EL (cell line): ENCODE measurements at regions not wholly inside any gene's neighbourhood (a gene's known extent, or its start where the extent isn't known, plus 50 kb on each side); places are given as distances from the start of the nearest gene placed in this dataset.
"Not testable (repeated sequence)": the region's sequence is repeated elsewhere in the genome, so short reads cannot be mapped to it uniquely, and the experiment has no call there.

Source experiments
- DNase-seq: peaks from one replicate; pipeline ENCODE4 v3.0.0-alpha.2; 2016

DNA sequence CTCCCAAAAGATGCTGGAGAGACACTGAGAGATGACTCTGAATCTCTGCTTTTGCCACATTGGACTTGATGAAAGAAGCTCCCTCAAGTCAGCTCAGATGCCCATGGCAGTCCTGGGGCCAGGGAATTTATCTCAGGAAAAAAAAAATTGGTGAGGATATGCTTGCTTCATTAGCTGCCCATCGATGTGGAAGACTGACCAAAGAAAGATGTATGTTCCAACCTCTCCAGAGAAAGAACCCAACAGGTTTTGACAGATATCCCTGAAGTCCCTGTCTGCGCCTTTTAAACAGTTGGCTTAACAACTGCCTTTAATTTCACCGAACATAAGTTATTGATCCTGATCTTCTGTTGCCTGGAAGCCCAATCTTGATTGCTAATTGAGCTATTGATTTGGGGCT, 137.4 kb downstream of the TMEM114 start:
- no peak for DNase-seq

DNA sequence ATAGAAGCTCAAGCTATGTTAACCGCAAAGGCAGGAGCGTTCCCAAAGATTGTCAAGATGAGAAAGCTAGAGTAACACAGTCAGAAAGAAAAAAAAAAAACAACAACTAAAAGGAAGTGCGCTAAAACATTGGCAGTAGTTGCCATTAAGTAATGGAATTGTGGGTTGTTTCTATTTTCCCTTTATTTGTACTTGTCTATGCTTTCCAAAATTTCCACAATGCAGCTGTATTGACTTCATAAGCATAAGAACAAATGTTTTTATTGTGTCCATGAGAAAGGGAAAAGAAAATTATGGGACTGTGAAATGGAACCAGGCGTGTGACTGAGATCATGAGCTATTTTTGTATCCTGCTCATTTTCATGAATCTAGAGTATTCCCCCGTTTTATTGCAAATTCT, 153.4 kb downstream of the TMEM114 start:
- no peak for DNase-seq

DNA sequence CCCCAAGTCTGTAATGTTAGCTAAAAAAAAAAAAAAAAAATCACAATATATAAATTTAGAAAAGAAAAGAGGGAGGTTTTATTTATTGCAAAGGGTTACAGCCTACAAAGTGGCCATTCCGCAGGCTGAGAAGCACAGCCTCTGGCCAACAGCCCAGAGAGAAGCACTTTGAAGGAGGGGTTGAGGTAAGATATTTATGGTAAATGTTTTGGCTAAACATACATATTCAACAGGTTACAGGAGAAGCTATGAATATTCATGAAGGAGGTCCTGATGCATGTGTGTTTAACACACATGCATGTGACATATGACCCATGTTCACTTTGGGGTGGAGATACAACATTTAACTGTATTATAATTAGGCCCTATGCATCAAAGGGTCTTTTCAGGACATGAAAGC, 158.5 kb downstream of the TMEM114 start:
- DNase-seq: no peak

DNA sequence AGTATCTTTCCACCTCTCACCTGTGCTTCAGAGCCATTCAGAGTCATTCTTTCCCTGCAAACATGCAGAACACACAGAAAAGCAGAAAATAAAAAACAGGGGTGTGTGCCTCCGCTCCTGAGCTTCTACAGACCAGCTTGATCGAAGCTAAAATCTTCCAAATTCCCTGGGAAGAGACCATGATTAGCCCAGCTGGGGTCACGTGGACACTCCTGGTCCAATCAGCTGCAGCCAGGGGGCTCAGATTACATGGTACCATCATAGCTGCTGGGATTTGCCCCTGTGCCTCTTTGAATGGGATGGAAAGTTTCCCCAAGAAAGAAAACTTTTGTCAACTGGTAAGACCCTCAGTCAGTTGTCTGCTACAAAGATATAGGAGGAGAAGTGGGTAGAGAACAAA, 159.9 kb downstream of the TMEM114 start:
- DNase-seq: no peak

DNA sequence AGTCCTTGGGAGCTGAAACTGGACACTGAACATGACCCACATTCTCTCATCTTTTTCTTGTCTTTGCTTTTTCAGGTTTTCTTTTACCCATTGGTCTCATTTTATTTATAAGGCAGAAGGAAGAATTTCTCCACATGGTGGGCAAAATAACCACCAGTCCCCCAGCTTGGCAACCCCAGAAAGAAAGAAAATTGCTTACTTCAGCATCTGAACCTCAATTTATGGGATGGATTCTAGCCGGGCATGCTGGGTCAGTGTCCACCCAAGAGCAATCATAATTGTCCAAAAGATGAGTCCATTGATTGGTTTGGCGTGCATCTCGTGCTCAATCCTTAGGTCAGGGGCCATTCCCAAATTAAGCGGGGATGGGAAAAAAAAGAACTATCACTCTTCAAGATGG, 163.7 kb downstream of the TMEM114 start:
- DNase-seq: no peak

DNA sequence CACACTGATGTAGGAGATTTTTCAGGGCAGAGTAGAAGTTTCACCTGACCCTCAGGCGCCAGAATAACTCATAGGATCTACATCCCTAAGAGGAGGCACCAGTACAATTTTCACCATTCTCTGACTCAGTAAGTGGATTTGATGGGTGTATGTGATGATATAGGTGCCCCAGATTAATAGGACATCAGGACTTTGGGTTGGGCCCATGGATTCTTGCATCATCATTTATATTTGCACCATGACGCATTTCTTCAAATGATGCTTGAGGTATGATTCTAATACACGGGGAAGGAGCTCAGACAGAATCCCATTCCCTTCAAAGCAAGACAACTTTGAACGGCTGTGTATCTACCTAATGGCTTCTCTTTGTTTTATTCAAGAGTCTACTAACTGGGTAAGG, 173.2 kb downstream of the TMEM114 start:
- no peak for DNase-seq

DNA sequence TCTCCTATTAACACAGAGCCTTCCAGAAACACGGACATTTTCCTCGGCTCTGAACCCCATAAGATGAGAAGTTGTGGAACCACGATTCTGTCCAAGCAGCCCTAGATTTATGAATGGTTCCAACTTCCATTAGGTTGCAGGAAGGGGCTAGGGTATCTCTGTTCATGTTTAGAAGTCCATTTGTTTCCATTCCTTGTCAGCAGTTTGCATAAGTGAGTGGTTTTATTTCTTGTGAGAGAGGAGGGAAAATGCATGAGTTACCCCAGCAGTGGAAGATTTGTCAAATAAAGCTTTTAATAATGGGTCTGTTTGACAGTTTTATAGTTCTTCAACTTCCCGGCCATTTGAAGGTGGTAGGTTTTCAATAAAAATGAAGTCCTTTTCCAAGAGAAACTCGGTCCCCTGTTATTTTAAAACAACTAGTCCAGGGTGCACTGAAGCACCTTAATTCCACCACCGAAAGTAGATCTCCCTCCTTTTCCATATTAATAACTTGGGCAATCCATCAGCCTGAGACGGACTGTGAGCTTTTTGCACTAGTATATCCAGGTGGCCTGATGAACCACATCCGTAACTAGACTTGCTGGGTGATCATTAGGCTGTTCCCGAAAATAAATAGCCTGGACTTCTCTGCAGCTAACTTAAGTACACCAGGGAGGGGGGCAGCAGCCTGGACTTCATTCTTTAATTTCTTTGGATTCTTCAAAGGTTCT, 181.3 kb downstream of the TMEM114 start:
- no peak for DNase-seq

DNA sequence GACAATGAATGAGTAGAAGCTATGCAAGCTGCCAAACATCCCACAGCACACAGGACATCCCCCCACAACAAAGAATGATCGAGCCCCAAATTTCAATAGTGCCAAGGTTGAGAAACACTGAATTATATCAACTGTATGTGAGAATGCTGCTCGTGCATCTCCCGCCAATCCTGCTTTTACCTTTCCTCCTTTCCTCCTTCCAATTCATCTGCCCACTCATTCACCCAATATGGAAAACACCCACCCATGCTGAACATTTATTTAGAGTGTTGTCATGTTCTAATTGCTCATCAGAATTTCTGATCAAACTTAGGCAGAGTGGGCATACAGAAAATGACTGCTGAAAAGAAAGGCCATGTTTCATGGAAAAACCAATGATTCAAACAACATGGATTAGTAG, 183.0 kb downstream of the TMEM114 start:
- DNase-seq: no peak

DNA sequence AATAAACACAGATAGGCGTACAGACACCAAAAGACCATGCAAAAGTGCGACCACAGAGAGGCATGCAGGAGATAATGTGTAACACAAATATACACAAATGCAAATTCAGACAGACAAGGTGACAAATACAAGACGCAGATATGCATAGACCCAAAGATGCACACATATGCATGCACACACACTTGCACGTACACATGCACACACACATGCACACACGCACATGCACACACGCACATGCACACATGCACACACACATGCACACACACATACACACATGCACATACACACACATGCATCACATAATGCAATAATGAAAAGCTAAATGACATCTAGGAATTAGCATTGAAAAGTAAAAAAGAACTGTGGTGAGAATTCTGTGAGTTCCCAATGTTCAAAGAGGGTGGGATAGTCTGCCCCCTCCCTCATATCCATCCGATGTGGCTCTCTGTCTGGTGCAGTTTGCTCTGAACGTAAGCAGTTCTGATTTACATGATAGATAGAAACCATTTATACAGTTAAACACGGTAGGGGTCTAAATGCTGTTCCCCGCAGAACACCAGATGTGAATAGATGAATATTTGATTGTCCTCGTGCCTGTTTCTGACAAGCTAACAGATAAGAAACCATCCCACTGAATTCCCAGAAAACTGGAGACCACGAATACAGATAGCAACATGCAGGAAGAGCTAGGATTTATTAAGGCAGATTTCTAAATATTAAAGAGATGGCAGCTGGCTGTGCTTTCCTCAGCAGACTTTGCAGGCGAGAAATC, 186.1 kb downstream of the TMEM114 start:
- DNase-seq: no peak

DNA sequence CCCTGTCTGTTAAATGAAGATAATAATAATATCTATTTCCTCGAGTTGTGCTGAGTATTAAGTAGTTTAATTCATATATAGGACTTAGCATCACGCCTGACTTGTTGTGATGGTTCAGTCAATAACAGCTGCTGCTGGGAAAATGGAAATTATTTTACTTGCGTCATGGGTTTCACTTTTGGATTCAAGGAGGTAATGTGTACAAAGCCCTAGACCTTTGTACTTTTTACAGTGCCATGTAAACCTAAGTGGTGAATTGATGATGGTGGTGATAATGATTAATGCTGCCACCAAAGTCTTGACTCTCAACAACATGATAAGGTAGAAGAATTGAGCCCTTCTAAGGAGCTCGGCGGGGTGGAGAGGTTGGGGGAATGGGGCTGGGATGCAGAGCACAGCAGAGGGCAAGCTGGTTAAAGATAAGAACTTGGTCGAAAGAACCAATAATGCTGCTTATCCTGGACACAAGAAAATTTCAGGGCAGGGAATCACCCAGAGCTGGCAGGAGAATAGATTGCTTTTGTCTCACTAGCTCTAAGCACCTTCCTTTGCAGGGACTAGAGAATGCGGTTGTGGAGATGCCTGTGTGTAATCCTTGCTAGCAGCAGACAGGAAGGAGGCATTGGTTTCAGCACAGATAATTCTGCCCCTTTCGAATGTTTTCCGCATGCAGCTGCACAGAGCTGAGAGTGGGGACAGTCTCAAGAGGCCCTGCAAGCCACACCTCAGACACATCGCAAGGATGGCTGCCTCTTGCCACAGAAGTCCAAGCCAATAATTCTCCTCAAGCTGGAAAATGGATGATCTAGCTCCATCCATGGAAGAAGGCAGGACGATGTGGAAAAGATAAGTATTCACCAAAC, 187.1 kb downstream of the TMEM114 start:
- no peak for DNase-seq

DNA sequence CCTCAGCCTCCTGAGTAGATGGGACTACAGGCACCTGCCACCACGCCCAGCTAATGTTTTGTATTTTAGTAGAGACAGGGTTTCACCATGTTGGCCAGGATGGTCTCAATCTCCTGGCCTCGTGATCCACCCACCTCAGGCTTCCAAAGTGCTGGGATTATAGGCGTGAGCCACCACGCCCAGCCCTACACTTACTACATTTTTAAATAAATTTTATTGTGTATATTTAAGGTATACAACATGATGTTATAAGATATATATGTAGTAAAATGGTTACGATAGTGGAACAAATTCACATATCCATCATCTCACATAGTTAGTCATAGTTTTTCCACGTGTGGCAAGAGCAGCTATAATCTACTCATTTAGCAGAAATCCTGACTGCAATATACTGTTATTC, 189.6 kb downstream of the TMEM114 start:
- DNase-seq: not testable (repeated sequence)

DNA sequence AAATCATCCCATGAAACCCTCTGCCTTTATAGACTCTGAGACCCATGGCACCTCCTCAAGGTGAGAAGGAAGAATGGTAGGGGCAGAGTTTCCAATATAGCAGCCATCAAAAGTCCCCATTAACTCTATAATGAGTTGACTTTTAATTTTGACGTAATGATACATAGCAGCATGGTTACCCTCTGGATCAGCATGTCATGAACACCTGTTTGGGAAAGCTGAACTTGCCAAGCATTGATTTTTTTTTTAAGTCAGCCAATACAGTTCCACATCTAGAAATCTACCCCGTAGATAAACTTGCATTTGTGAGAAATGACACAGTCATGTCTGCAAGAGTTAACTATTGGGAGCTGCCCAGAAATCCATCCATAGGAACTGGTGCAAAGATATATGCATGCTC, 191.8 kb downstream of the TMEM114 start:
- DNase-seq: no peak

DNA sequence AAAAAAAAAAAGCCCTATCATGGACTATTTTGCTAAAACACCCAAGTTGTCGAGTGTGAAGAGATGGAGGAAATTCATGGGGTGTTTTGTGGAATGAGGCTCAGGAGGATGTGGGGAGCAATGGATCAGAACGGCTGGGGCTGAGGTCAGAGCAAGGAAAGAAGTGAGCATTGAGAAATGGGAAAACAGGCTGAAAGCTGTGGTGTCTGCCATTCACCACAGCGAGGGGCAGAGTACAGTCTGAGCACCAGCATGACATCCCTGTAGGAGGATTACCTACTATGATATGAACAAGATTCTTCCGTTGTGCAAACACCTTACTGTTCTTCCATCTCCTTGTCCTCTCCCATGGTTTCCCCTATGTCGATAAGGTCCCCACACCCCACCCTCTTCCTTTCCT, 193.1 kb downstream of the TMEM114 start:
- no peak for DNase-seq

DNA sequence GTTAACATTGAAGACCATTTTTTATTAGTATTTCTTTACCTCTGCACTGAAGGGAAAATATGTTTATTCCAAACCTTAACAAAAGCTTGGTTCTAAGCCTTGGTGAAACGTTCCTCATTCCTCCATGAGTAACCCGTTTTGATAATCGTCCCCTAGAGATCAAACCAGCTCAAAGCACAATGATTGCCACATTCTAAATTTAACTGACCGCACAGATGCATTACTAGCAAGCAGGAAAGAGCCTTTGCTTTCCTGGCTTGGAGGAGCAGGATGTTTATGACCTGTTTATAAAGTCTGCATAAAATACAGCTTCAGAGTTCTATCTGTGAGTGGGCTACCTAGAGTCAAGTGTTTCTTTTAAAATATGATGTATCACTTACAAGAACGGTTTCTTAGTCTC, 193.8 kb downstream of the TMEM114 start:
- no peak for DNase-seq

DNA sequence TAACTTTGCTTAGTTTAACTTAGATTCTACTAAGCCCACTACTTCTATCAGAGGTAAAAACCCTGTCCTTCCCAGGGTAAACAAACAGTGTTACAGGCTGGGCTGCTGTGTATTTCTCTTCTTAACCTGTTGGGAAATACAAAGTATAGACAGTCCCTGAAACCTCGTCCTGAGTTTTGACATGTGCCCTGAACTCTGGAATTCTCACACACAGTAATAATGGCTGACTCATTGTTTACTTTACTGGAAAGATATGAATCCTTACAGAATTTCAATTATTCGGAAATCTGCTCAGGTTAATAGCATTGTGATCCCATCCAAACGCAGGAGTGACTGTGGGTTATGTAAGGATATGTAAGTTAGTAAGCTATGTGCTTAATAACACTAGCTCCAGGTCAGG, 199.1 kb downstream of the TMEM114 start:
- DNase-seq: no peak

DNA sequence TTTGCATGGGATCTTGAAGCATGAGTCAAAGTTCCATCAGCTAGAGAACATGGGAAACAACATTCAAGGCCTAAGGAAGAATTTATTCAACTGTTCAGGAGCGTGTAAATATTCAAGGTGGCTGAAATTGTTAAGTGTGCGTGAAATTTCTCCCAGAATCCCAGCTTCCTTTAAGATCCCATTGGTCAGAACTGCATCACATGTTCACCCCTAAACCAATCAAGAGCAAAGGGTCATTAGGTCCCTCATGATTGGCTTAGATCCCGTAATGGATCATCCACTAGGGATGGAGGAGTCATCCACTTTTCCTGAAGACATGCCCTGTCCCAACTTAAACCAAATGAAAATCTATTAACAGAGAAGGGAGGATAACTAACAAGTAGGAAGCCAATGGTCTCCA, 201.6 kb downstream of the TMEM114 start:
- DNase-seq: no peak

DNA sequence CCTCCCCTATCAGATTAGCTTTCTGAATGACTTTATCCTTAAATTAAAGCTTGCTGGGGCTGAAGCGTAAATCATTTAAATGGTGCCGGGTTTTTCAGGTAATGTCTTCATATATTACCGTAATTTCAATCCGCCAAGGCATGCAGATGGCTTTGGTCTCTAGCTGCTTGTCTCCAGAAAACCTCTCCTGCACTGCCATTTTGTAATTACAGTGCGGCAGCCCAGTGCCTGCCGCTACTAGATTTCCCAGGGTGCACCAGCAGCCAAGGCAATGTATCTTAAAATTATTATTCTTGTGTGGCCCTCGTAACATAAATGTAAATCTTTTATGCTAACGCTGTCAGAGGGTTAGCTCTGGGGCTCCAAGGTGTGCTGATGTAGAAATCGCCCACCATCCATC, 208.5 kb downstream of the TMEM114 start:
- DNase-seq: no peak

DNA sequence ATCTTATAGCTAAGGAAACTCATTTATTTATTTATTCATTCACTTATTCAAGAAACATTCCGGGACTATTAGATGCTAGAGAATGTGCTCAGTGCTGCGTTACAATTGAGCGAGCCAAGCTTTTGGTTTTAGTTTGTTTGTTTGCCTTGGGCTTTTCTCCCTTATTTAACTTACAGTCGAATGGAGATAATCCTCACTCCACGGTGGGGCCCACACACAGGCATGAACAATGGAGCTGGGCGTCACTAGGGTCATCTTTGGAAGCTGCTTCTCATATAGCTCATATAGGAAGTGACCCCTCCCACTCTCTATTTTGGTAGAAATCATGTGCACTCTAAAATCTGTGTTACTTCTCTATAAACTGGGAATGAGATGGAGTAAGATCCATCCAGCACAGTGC, 210.0 kb downstream of the TMEM114 start:
- no peak for DNase-seq

DNA sequence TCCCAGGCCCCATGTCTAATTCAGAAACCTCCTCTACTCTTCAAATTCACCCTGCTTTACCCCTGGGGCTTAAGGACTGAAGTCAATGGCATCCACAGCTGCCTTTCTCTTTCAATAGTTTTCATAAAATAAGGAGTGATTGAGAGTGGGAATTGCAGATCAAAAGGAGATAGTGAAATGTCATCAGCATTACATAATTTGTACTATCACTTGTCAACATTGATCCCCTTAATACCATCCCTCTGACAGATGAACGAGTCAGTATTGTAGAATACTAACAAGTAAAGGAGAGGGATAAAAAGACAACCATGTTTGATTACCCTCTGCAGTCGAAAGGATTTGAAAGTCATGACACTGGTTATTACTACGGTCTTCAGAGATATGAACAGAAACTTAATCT, 212.4 kb downstream of the TMEM114 start:
- DNase-seq: no peak

DNA sequence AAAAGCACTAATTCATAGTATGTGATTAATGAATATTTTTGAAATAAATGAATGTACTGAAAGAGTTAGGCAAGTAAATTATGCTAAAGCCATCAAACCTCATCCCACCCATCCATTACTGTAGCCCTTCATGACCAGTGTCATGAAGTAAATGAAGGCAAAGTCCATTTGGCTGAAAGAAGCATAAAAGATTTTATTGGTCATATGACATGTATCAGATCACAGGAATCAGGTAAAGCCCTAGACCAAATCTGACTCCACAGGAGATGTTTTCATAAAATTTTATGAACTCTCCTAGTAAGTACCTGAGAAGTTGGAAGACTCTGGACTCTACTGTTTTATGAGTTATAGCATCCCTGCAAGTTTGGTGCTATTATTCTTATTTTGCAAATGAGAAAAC, 213.5 kb downstream of the TMEM114 start:
- DNase-seq: no peak

DNA sequence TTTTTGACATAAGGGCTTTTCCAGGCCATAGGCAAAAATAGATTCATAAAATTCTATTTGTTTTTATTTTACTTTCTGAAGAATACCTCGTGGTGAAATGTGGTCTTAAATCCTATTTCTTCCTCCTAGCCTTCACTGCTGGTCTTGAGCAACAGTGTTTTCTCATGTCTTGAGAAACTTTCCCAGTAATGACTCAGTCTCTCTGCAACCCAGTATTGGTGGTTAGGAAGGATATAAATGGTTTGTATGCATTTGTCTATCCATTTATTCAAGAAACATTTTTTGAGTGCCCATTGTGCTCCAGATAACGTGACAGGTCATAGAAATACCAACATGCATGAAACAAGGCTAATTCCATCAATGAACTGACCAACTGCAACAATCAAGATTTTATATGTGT, 213.9 kb downstream of the TMEM114 start:
- DNase-seq: no peak

DNA sequence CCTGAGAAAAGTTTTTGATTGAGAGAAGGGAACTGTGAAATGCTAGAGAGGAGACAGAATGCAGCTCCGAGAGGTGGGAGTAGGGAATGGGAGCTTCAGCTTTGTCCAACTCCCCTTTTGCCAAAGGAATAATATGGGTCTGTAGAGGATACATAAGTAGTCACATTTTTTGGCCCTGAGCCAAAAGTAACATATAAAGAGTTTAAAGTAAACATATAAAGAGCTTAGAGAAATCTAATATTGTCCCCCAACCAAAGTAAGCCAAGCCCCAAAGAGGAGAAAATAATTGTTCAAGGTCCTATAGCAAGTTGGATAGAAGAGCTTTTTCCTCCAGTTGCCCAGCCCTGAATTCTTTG, 215.1 kb downstream of the TMEM114 start:
- no peak for DNase-seq

DNA sequence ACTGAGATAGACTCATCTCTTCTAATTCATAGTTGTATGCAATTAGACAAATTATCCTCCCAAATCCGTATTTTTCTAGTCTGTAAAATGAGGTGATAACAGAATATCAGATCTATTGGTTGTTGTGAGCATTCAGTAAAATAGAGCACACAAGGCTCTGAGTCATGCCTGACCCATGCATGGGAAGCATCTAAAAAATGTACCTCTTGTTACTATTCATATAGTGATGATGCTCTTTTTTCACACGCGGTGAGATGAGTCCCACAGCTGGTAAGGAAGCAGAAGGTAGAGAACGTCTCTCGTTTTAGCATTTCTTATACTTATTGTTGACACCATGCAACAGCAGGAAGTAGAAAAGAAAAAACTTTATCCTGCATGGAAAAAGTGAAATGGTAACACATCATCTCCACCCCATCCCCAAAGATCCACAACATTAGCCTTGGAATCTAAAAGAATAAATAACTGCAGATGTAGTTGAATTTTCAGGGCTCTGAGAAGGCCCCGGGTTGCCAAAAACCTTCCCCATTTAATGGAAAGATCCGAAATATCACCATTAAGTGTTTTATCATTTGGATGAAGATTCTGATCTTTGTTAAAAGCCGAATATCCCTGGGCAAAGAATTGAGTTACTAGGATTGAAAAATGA, 215.6 kb downstream of the TMEM114 start:
- no peak for DNase-seq
